GM18520 (cell line): ENCODE measurements at regions not wholly inside any gene's neighbourhood (a gene's known extent, or its start where the extent isn't known, plus 50 kb on each side); places are given as distances from the start of the nearest gene placed in this dataset.

Source experiments
- ATAC-seq: cut with Tn5 transposase; IDR thresholded peaks from one replicate; pipeline ENCODE4 v1.9.1; 2021; ENCODE audit not compliant: unreplicated experiment

GRCh38 chr22:49259839-49260615, 567.6 kb downstream of the BRD1 start:
- no peak for ATAC-seq

GRCh38 chr22:49258107-49259010, 569.3 kb downstream of the BRD1 start:
- ATAC-seq, result no peak

- ATAC-seq, result no peak
These were observed 570.1 kb downstream of the BRD1 start for GRCh38 chr22:49257551-49257961.

- no peak for ATAC-seq
These were observed 571.8 kb downstream of the BRD1 start for GRCh38 chr22:49255741-49256318.

- no peak for ATAC-seq
These were observed 572.5 kb downstream of the BRD1 start for GRCh38 chr22:49255154-49255553.

- ATAC-seq, result no peak
These were observed 574.0 kb downstream of the BRD1 start for GRCh38 chr22:49253656-49254055.

- ATAC-seq, result no peak
These were observed 576.3 kb downstream of the BRD1 start for GRCh38 chr22:49251371-49251770.

GRCh38 chr22:49247194-49247924, 580.3 kb downstream of the BRD1 start:
- no peak for ATAC-seq

GRCh38 chr22:49244466-49245420, 582.9 kb downstream of the BRD1 start:
- no peak for ATAC-seq

GRCh38 chr22:49243965-49244364, 583.7 kb downstream of the BRD1 start:
- no peak for ATAC-seq

GRCh38 chr22:49243335-49243734, 584.3 kb downstream of the BRD1 start:
- ATAC-seq, result no peak

GRCh38 chr22:49242480-49242879, 585.2 kb downstream of the BRD1 start:
- ATAC-seq, result no peak

- no peak for ATAC-seq
These were observed 586.4 kb downstream of the BRD1 start for GRCh38 chr22:49241174-49241851.

GRCh38 chr22:49240472-49240871, 587.2 kb downstream of the BRD1 start:
- no peak for ATAC-seq

GRCh38 chr22:49240016-49240380, 587.7 kb downstream of the BRD1 start:
- no peak for ATAC-seq

- no peak for ATAC-seq
These were observed 588.2 kb downstream of the BRD1 start for GRCh38 chr22:49239264-49240015.

- ATAC-seq, result no peak
These were observed 589.2 kb downstream of the BRD1 start for GRCh38 chr22:49238181-49239141.

GRCh38 chr22:49237703-49238102, 590.0 kb downstream of the BRD1 start:
- no peak for ATAC-seq
